Fibroblast of the conjunctiva (primary cell): ENCODE measurements at regions not wholly inside any gene's neighbourhood (a gene's known extent, or its start where the extent isn't known, plus 50 kb on each side); places are given as distances from the start of the nearest gene placed in this dataset.

Experiments used
- DNase-seq: peaks from one replicate; pipeline ENCODE4 v3.0.0-alpha.2; 2010; ENCODE audit warnings: low read depth

DNA sequence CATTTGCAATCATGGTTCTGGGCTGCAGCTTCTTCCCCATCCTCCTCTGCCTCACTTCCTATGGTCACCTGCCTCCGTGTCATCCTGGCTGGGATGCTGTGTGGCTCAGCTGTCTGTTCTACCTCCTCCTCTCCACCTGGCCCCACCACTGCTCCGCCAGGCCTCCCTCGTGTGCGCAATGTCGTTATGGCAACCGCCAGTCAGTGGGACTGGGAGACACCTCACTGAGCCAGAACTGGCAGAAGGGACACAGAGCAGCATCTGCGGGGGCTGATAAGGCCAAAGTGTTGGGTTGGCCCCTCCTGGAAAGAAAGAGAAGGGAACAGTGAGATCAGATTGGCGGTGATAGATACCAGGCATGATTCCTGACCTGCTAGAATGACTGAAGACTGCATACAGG, 527.5 kb downstream of the INHBA start:
- no peak for DNase-seq

DNA sequence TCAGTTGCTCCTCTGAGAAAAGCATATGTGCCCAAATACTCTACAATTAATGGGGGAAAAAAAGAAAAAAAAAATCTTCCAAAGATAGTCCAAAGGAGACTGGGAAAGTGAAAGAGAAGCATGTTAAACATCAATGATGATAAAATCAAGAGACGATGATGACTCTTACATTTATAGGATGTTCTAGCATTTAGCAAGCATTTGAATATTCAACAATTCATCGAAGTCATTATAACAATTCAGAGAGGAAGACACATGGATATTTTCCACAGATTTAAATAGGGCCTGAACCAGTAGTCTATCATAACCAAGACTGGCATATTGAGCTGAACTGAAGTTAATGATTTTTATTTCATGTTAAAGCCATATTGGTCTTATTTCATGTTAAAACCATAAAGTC, 528.4 kb downstream of the INHBA start:
- DNase-seq: no peak

DNA sequence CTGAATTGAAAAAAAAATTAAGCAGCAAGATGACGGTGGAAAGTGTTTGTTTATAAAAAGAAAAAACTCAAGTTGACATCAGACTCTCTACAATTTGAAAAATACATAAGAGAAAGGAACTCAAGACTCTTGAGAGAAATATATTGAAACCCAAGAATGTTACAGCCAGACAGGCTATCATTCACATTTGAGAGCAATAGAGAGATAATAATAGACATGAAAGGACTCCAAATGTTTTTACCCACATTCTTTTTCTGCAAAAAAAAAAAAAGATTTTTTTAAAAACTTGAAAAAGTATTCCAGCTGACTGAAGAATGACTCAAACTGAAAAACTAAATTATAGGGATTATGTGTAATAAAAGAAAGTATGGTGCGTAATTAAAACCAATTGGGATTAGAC, 532.4 kb downstream of the INHBA start:
- no peak for DNase-seq

DNA sequence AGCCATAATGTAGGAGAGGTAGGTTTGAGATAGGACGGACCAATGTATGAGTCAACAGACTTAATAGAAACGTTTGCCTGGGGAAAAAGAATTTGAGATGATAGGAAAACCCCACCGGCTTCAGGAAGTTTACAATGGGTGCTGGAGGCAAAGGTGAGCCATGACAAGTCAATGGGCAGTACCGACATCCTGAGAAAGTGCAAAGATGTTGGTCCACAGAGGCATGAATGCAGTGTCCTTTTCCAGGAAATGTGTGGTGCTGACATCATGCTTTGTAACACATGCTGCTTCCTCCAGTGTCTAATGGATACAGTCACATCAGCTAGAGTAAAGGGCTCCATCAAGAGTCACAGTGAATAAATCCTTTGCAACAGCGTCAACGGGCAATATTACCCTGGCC, 533.6 kb downstream of the INHBA start:
- no peak for DNase-seq

DNA sequence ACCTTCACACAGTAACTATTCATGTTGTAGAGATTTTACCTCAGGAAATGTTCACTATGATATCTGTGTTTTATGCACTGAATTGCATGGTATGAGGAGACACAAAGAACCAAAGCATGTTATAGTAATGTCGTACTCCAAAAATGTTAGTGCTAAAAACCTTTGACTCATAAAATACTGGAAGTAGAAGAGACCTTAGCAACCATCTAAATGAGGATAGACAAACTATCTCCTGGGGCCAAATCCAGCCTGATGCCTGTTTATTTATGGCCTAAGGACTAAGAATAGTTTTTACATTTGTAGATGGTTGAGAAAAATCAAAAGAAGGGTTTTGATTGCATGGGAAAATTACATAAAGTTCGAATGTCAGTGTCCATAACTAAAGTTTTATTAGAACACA, 535.1 kb downstream of the INHBA start:
- DNase-seq: no peak

DNA sequence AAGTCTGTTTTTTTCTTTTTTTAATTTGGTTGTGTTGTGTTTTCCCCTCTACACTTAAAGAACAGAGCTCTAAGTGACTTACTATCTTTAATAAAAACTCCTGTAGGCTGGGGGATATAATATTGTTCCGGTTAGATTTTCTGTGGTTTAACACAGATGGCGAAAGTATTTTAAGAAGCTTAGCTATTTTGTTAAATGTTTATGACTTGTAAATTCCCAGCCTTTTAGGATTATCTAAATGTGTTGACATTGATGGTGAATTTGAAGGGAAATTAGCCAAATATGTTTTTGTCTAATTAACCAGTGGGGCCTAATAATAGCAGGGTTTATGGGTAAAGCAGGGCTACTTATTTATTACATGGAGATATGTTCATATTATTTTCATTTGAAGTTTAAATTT, 538.5 kb downstream of the INHBA start:
- no peak for DNase-seq

DNA sequence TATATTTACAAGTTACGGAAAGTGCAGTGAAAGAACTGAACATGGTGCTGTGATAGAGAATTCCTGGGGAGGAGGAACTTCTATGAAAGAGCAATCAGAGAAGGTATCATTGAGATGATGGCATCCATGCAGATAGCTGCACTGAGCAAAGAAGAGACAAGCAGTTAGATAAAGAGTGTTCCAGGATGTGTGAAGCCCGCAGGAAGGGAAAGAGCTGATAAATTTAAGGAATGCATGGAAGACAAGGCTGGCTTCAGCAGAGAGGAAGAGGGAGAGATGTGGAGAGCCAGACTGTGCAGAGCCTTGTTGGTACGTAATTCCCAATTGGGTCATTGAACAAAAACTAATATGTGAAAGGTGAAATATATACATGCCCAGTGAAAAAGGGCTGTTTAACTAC, 538.9 kb downstream of the INHBA start:
- DNase-seq: no peak

DNA sequence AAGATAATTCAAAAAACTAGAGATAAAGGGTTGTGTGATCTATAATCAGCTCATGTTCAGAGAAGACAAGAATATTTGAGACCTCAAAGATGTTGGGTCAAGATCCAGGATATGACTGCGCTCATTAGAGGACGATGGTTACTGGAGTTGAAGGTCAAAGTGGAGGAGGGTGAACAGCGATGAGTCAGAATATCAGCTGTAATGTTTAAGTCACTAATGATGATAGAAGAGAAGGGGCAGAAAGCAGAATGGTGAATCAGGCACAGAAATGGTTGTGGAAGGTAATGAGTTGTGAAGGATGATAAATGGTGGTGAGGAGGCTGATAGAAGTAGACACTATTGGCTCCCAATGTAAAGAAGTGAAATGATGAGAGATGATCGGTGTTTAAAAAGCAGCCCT, 540.3 kb downstream of the INHBA start:
- DNase-seq: no peak

DNA sequence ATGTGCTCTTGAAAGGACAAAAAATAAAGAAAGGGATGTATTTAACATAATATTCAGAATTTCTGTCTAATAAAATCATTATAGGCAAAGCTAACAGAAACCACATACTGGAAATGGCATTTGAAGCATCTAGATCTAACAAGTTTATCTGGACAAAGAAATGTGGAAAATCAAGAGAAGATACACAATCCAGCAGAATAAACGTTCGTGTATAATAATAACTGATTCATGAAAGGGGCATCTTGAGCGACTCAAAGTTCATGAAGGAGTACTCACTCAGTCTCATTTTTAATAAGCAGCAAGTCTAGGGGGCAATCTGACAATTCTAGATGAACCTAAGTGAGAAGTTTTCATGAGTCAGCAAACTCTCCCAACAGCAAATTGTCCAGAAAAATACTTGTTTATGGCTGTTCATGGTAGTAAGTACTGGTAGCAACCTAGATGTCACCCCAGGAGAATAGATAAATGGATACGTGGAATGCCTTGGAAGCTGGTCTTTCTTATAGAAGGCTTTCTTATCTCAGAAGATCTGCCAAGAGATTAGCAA, 541.8 kb downstream of the INHBA start:
- DNase-seq: no peak

DNA sequence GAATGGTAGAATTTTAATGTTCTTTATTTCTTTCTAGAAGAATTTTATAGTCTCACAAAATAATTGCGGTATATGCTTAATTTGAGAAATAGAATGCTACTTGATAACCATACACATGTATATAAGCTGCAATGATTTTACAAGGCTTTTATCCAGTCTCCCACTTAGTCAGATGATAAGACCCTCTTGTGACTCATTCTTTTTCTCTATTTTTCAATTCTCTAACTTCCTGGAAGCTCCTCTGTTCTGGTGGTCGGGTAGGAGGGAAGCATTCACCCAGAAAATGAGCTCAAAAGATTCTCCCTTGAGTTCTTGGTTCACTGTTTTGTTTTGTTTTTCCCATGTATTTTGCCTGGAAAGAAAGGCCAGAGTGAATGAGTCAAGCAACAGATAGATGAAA, 546.6 kb downstream of the INHBA start:
- DNase-seq: no peak

DNA sequence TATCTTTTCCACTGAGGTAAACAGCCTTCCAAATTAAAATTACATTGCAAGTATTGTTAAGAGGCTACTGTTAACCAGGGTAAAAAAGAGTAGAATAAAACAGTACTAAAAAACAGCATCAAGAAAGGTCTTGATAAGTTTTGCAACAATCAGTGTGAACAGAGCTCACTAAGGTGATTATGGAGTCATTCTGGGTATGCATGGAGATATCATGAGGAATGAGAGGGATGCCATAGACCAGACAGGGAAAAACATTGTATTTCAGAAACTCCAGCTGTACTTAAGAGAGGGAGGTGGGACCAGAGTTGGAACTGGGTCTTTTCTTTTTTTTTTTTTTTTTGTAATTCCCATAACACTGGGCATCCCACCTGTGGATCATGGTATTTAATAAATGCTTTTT, 549.6 kb downstream of the INHBA start:
- DNase-seq: no peak

DNA sequence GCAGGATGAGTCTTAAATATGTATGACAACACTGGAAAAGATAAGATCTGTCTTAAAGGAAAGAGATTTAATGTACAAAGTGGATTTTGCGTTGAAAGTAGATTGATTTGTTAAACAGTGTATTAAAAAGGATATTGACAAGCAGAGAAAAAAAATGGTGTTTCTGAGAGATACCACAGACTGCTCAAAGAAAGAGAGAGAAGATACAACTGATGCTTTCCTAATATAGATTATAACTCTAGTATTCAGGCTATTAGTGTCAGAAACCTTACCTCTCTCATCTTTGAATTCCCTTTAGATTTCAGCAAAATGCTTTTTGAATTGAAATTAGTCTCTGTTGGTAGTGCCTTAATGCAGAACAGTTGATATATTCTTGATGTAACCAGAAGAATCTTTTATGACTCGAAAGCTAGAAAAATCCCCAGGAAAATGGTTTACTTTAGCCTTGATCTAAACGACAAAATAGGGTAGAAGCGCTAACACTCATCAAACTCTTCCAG, 550.7 kb downstream of the INHBA start:
- DNase-seq: no peak

DNA sequence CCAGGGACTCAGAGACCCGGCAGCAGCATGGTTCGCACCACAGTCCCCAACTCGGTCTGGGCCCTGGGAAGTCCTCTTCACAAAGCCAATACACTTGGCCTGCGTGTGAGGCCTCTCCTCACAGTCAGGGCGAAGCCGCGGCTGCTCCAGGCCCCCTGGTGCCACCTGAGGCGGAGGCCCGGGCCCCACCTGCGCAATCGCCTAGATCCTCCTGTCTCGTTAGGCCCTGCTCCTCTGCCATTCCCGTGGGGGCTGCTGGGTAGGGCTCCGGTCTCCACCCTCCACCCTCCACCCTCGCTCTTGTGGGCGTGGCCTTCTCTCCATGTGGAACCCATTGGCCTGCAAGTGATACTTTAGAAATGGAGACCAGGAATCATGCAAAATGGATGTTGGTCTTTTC, 553.3 kb downstream of the INHBA start:
- no peak for DNase-seq

DNA sequence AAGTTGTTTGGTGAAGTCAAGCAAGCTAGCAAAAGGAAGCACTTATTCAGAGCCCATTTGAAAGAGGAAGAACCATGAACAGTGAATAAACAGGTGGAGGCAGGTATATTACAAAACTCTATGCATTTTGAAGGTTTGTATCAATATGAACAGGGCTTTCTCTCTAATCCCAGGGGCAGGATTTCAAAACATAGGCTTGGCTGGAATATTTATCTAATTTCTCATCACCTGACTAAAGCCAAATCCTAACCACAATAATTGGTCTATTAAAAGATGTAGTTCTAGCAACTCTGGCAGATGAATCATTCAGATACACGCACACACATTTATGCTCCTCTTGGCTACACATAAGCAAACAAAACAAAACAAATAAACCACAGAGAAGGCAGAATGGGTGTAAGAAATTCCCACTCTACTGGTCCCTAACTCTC, 554.4 kb downstream of the INHBA start:
- DNase-seq: peak; percentile 55

DNA sequence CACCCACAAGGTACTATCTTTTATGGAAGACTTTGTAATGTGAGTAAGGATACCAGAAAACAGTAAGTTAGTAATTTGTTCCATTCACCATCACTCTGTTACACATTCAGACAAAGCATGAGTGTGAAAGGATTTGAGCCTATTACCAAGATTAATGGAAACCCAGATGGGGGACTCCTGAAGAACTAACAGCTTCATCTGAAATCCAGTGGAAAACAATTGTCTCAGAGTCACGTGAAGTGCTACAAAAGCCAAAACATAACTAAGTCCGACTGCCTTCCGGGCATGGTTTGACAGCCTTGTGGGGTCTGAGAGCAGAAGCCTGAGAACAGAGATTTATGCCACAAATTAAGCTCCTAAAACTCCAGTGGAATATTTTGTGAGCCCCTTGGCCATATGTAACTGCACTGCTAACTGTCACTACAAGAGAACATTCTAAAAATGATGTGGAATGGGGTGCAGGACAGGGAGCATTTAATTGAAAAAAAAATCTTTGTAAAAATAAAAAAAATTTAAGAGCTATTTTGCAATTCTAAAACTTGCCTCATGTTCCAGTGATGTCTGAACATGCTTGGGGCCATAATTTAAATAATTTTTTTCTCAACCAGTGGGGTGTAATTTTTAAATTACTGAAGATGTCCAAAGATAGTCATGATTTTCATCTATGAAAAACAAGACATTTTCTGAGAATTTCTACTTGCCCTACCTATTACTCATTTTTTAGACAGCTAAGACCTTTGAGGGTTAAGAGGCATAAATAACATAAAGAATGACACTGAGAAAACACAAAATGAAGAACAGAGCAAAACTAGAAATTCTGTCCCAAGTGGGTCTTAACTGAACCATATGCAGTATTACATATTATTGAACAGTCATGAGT, 555.0 kb downstream of the INHBA start:
- DNase-seq: no peak

DNA sequence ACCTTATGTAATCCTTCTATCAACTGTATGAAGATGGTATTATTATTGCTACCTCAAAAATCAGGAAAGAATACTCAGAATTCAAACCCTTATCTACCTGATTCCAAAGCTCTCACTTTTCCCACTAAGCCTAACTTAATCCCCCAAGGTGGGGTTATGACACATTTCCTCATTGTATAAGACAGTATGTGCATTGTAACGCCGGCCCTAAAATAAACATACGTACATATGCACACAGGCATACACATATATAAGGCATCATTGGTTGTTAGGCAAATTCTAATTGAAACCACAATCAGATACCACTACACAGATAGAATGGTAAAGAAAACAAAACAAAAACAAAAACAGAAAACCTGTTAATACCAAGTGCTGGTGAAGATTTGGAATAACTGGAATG, 556.5 kb downstream of the INHBA start:
- DNase-seq: no peak

DNA sequence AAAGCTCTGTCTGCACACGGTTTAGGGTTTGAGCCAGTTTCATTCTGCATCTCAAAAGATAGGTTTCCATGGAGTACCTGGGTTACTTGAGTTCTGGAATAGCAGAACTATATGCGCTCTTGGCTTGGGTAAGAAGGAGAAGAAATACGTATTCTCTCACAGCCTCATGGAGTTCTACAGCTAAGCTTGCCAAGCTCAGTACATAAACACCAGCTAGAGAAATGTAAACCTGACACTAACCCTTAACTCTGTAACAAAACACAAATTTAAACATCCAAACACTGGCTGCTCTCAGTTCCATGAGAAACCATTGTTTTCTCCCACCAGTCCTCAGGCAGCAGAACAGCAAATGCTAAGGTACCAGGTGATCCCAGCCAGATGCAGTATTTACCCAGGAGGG, 557.2 kb downstream of the INHBA start:
- DNase-seq: no peak

DNA sequence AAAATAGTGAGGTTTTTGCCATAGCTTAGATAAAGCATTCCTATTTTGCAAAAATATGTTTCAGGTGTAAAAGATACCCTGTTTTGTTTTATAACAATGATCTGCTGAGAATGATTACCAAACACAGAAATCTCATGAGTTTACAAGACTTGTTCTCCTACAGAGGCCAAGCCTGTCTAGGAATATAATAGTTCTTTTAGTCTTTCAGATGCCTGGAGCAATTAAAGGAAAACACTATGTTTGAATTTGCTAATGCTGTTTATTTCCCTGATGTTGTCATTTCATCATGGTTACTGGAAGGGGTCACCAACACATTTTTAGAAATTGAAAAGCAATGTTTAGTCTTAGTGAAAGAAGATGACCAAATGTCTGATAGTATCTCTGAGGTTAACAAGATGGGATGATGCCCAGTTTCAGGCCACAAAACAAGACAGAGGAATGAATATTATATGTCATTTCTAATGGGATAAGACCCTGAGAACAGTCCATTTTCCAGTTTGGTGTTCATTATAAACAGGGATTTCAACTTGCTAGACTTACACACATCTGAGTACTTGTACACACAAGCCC, 559.9 kb downstream of the INHBA start:
- no peak for DNase-seq

DNA sequence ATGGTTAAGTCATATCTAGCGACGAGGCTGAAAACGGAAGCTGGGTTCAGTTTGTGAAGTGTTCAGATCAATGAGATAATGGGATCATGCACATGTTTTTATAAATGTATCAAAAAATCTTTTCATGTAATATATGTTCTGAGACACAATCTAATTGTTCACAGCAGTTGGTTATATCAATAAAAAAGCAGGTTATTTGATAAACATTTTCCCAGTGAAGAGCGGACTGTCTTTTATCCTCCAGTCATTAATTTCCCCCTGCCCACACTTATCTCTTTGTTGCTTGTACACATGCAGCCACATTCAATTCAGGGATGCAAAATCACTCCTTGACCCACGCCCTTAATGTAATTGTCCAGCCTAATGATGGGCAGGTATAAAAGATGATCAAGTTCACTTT, 563.1 kb downstream of the INHBA start:
- DNase-seq: no peak

DNA sequence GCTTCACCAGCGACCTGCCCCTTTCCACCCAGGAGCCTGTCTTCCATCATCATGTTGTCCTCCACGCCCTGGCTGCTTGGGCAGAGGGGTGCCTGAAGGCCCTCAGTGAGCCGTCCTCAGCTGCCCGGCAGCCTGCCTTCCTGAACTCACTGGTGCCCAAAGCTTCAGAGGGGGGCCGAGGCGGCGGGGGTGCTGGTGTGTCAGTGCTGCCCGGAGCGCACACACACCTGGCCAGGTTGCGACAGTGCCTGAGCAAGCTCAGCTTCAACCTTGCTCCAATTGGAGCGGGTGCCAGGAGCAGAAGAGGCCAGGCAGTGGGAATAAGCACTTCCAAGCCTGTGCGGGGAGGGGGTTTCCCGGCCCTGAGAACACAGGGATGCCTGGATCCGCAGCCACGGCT, 566.3 kb downstream of the INHBA start:
- no peak for DNase-seq

DNA sequence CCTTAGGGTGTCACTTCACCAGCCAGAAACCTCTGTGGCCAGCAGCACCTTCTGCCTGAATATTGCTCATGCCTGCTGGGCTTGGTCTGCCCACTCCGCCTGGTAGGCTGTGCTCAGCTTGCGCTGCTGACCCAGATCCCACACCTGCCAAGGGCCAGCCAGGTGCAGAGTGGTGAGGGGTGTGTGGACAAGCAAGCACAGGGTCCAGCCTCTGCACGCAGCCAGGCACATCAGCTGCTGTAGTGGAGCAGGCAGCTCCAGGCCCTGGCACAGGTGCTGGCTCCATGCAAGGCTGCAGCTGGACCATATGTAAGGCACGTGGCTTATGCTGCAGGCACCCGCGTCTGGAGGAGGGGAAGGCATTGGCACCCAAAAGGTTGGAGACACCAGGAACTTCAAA, 567.4 kb downstream of the INHBA start:
- DNase-seq: no peak

DNA sequence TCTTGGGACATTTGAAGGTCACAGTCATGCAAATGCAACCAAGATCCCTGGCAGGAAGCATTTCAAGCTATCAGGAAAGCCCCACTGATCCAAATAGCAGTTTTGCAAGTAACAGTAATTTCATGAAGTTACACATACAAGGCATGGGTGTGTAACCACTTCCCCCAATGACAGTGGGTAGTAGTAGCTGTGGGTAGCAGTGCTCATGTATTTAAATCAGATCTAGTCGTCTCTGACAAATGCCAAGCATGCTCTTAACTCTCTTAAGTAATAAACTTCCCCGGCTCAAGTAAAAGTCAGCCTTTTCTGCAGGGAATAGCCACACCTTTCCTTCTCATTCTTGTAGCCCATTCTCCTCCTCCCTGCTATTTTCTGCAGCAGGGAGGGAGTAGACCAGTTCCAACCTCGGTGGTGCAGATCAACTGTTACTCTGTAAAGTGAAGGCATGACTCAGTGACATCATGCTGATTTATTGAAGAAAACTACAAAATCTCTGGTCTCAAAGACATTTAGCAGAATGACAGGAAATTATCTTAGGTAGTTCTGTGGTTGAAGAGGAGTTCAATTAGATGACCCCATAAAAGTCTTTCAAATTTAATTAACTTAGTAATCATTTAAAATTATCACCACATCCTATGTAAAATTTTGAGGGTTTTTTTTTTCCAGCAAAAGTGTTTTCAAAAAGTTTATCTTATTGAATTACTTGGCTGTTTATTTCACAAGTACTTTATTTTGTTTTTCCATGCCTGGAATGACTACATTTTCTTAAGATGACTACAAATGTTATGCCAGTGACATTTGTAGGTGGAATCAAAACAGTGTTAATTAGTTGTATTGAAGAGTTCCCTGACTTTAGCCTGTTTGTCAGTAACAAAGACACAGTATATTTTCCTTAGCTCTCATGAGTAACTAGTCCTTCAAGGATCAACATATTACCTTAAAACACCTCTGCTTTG, 568.3 kb downstream of the INHBA start:
- no peak for DNase-seq
